Upper lobe of left lung (tissue), 4 donors: ENCODE measurements at regions not wholly inside any gene's neighbourhood (a gene's known extent, or its start where the extent isn't known, plus 50 kb on each side); places are given as distances from the start of the nearest gene placed in this dataset.

ENCODE experiments used
- EP300 ChIP-seq, 4 donors: sonication (generic); formaldehyde crosslinking; IDR thresholded peaks; one replicate each; pipeline ENCODE4 v1.5.1; 2017; ENCODE audit warnings: antibody characterized with exemption in 4 of 4, control low read depth in 2 of 4
- POLR2A ChIP-seq, 4 donors: fragments of 450-650 bp; IDR thresholded peaks; one replicate each; pipeline ENCODE4 v1.5.1; 2016 to 2017; ENCODE audit warnings: antibody characterized with exemption in 4 of 4, mild to moderate bottlenecking in 2 of 4
- POLR2AphosphoS5 ChIP-seq, 2 donors: sonication (generic); formaldehyde crosslinking; IDR thresholded peaks; one replicate each; pipeline ENCODE4 v1.5.1; 2017; ENCODE audit warnings: antibody characterized with exemption in 2 of 2
- TF ChIP-seq, protein P1 (sequence below), 6 experiments: fragments of 450-650 bp in 4 of 6; fragments of 200-600 bp in 2 of 6; sonication (generic) in 2 of 6; IDR thresholded peaks; one replicate each; pipeline ENCODE4 v1.5.1; 2016 to 2019; ENCODE audit warnings: antibody characterized with exemption in 6 of 6

DNA sequence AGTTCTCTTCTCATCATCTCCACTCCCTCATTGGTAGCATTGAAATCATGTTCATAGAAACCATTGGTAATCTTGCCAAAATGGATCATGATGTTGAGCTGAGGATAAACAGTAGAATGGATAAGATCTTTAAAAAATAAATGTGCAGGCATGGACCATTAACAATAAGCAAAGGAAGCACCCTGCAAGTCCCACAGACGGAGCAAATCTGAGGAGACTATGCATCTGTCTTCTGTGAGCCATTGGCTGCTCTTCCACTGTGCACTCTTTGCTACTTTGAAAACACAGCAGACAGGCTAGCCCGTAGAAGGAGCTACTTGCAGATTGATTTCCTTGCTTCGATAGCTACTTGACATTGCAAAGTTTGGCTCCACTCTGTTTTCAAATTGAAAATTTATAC lies 535.0 kb downstream of the PKHD1 start:
- TF ChIP-seq, protein P1, sequence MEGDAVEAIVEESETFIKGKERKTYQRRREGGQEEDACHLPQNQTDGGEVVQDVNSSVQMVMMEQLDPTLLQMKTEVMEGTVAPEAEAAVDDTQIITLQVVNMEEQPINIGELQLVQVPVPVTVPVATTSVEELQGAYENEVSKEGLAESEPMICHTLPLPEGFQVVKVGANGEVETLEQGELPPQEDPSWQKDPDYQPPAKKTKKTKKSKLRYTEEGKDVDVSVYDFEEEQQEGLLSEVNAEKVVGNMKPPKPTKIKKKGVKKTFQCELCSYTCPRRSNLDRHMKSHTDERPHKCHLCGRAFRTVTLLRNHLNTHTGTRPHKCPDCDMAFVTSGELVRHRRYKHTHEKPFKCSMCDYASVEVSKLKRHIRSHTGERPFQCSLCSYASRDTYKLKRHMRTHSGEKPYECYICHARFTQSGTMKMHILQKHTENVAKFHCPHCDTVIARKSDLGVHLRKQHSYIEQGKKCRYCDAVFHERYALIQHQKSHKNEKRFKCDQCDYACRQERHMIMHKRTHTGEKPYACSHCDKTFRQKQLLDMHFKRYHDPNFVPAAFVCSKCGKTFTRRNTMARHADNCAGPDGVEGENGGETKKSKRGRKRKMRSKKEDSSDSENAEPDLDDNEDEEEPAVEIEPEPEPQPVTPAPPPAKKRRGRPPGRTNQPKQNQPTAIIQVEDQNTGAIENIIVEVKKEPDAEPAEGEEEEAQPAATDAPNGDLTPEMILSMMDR (IDR thresholded peaks at IDR 0.05), result no peak
- TF ChIP-seq POLR2A (IDR thresholded peaks at IDR 0.05), result no peak
- no peak for TF ChIP-seq EP300 (IDR thresholded peaks at IDR 0.05)
- no peak for TF ChIP-seq POLR2AphosphoS5 (IDR thresholded peaks at IDR 0.05)
